K562 (cell line): ENCODE measurements at regions not wholly inside any gene's neighbourhood (a gene's known extent, or its start where the extent isn't known, plus 50 kb on each side); places are given as distances from the start of the nearest gene placed in this dataset.

Source experiments
- ATAC-seq: fragments of 200-7000 bp; cut with Tn5 transposase; 3 replicates; pipeline ENCODE4 v1.9.1; 2020; ENCODE audit warnings: moderate library complexity
- BruUV-seq: library from RNA; stranded (reverse); fragments of 400-500 nt; replicated peaks from 2 replicates; lab custom pipeline; 2021; lab: Mats Ljungman, UMichigan
- CTCF ChIA-PET: fragments of 300-600 bp; formaldehyde crosslinking; extraction: SDS; loops from one replicate; lab custom pipeline; 2021; ENCODE audit warnings: low intra/inter-chr PET ratio; lab: Yijun Ruan, JAX
- POLR2A ChIA-PET: fragments of 300-600, 350-650 bp; sonication (Branson Sonifier 250); formaldehyde crosslinking; extraction: SDS; loops from one replicate; lab custom pipeline; 2021; ENCODE audit warnings: antibody characterized with exemption, inconsistent platforms; lab: Yijun Ruan, JAX
- DNase-seq, 4 experiments: peaks; one replicate each; pipeline versions ENCODE4 v3.0.0 to v3.0.0-alpha.2; 2011 to 2018; ENCODE audit warnings: low spot score in 3 of 4, mixed read lengths in 3 of 4; ENCODE audit errors: extremely low read depth in 1 of 4
- FAIRE-seq: peaks from 2 replicates; lab custom pipeline; 2011; peaks lifted over from hg19 to GRCh38; lab: Jason Lieb, UNC
- H2AFZ ChIP-seq: 2 replicates; pipeline ENCODE4 v1.6.0; 2011; ENCODE audit warnings: low read depth, low read length, control low read depth, inconsistent platforms
- H3K27ac ChIP-seq: fragments of 200-600 bp; 3 replicates; pipeline ENCODE4 v1.8.0; 2011; ENCODE audit warnings: low read depth, mild to moderate bottlenecking, control low read depth, inconsistent platforms, low read length, moderate library complexity, mixed read lengths; ENCODE audit errors: extremely low read depth
- H3K27me3 ChIP-seq, 2 experiments: fragments of 300-600 bp in 1 of 2; 2 replicates in 1 of 2; 3 replicates in 1 of 2; pipeline versions ENCODE4 v1.6.0 to v1.8.0; 2011; ENCODE audit warnings: inconsistent platforms in 2 of 2, low read length in 2 of 2, mild to moderate bottlenecking in 1 of 2, mixed read lengths in 1 of 2, moderate library complexity in 1 of 2; ENCODE audit not compliant: control insufficient read depth in 2 of 2, insufficient read depth in 2 of 2
- H3K36me3 ChIP-seq: fragments of 300-600 bp; 3 replicates; pipeline ENCODE4 v1.8.0; 2011; ENCODE audit warnings: mild to moderate bottlenecking, low read length, inconsistent platforms; ENCODE audit not compliant: control insufficient read depth, insufficient read depth
- H3K4me1 ChIP-seq, 2 experiments: fragments of 200-600 bp in 1 of 2; replicated peaks in 1 of 2; 2 replicates in 1 of 2; 3 replicates in 1 of 2; pipeline versions ENCODE4 v1.5.1 to v1.8.0; 2011; ENCODE audit warnings: inconsistent platforms in 2 of 2, low read length in 2 of 2, mild to moderate bottlenecking in 1 of 2, mixed read lengths in 1 of 2, moderate library complexity in 1 of 2; ENCODE audit not compliant: control insufficient read depth in 2 of 2, insufficient read depth in 2 of 2
- H3K4me2 ChIP-seq: 2 replicates; pipeline ENCODE4 v1.6.1; 2011; ENCODE audit warnings: low read length, control low read depth, inconsistent platforms, mixed read lengths; ENCODE audit not compliant: insufficient read depth
- H3K4me3 ChIP-seq: fragments of 200-600 bp; sonication (generic), shearing (Covaris generic); 2 replicates; pipeline ENCODE4 v1.5.1; 2016; ENCODE audit warnings: control low read depth, inconsistent platforms
- H3K79me2 ChIP-seq: fragments of 200-600 bp; 3 replicates; pipeline ENCODE4 v1.8.0; 2011; ENCODE audit warnings: low read length, inconsistent platforms; ENCODE audit not compliant: control insufficient read depth, insufficient read depth
- H3K9ac ChIP-seq, 2 experiments: 2 replicates each; pipeline versions ENCODE4 v1.6.0 to v1.6.1; 2011; ENCODE audit warnings: low read depth in 2 of 2, low read length in 2 of 2, control low read depth in 1 of 2, inconsistent platforms in 1 of 2, mild to moderate bottlenecking in 1 of 2, mixed read lengths in 1 of 2; ENCODE audit not compliant: insufficient read depth in 1 of 2
- H3K9me1 ChIP-seq: one replicate; pipeline ENCODE4 v1.6.0; 2011; ENCODE audit warnings: inconsistent platforms, mild to moderate bottlenecking, low read length, moderate library complexity; ENCODE audit not compliant: control insufficient read depth, insufficient read depth
- H3K9me3 ChIP-seq: replicated peaks from 2 replicates; pipeline ENCODE4 v1.5.1; 2011; ENCODE audit warnings: low read depth, low read length, inconsistent platforms; ENCODE audit not compliant: control insufficient read depth, insufficient read depth
- H4K20me1 ChIP-seq: replicated peaks from 2 replicates; pipeline ENCODE4 v1.6.1; 2011; ENCODE audit warnings: low read length, inconsistent platforms, mixed read lengths; ENCODE audit not compliant: control insufficient read depth, insufficient read depth
- ASH1L ChIP-seq: fragments of 450-650 bp; IDR thresholded peaks from 2 replicates; pipeline ENCODE4 v1.6.1; 2018; ENCODE audit warnings: borderline replicate concordance, mild to moderate bottlenecking, low read depth; ENCODE audit not compliant: partially characterized antibody
- BRCA1 ChIP-seq, 2 experiments: fragments of 450-650 bp in 1 of 2; sonication (generic) in 1 of 2; formaldehyde crosslinking in 1 of 2; IDR thresholded peaks; 2 replicates each; pipeline versions ENCODE4 v1.5.0 to v1.6.1; 2017 to 2020; ENCODE audit warnings: mild to moderate bottlenecking in 1 of 2, missing genetic modification reagents in 1 of 2
- CHD4 ChIP-seq: fragments of 200-600 bp; sonication (generic); IDR thresholded peaks from 3 replicates; pipeline ENCODE4 v1.6.1; 2012; ENCODE audit warnings: low read depth, mild to moderate bottlenecking, mixed read lengths, low read length, inconsistent platforms; ENCODE audit not compliant: insufficient read depth, insufficient replicate concordance, poor library complexity, severe bottlenecking
- NR2F6 ChIP-seq: fragments of 450-650 bp; formaldehyde crosslinking; IDR thresholded peaks from 2 replicates; pipeline ENCODE4 v1.4.0; 2020; ENCODE audit warnings: mild to moderate bottlenecking
- POLR2AphosphoS5 ChIP-seq: IDR thresholded peaks from 2 replicates; pipeline ENCODE4 v1.6.1; 2011; ENCODE audit warnings: mild to moderate bottlenecking, low read depth, low read length, moderate library complexity; ENCODE audit not compliant: control insufficient read depth, insufficient read depth
- PRMT5 ChIP-seq: sonication (generic); formaldehyde crosslinking; IDR thresholded peaks from 2 replicates; pipeline ENCODE4 v1.5.0; 2020; ENCODE audit warnings: missing genetic modification reagents
- RCOR1 ChIP-seq, 2 experiments: IDR thresholded peaks; 2 replicates each; pipeline ENCODE4 v1.6.1; 2012; ENCODE audit warnings: low read depth in 2 of 2, low read length in 2 of 2, borderline replicate concordance in 1 of 2, improper control_type of control experiment in 1 of 2
- TAF9B ChIP-seq: fragments of 450-650 bp; IDR thresholded peaks from 2 replicates; pipeline ENCODE4 v1.6.1; 2018; ENCODE audit warnings: mild to moderate bottlenecking; ENCODE audit not compliant: partially characterized antibody
- WGBS: fragments of 100-300 bp; shearing (Covaris generic); methylation state at CpG from one replicate; pipeline ENCODE4 v1.1.6; 2016; ENCODE audit warnings: low coverage, mixed read lengths; ENCODE audit not compliant: insufficient coverage; ENCODE audit errors: missing lambda C conversion rate; 5-methylcytosine and 5-hydroxymethylcytosine counted together
- in situ Hi-C: fragments of 300-500 bp; cut with MboI; formaldehyde crosslinking; loops from 4 replicates; pipeline ENCODE4 v1.15.0; 2018; ENCODE audit warnings: inconsistent platforms, mixed read lengths
- intact Hi-C: fragments of 100-400 bp; cut with micrococcal nuclease; formaldehyde crosslinking; loops from 2 replicates; pipeline ENCODE4 v1.14.2; 2022
- TF ChIP-seq, protein P1 (sequence below): sonication (generic); formaldehyde crosslinking; IDR thresholded peaks from 2 replicates; pipeline ENCODE4 v1.8.1; 2023; ENCODE audit warnings: mild to moderate bottlenecking, missing genetic modification reagents
- TF ChIP-seq, protein P2 (sequence below): fragments of 450-650 bp; IDR thresholded peaks from 2 replicates; pipeline ENCODE4 v1.6.1; 2014; ENCODE audit warnings: low read depth, mild to moderate bottlenecking, moderate library complexity, borderline replicate concordance

DNA sequence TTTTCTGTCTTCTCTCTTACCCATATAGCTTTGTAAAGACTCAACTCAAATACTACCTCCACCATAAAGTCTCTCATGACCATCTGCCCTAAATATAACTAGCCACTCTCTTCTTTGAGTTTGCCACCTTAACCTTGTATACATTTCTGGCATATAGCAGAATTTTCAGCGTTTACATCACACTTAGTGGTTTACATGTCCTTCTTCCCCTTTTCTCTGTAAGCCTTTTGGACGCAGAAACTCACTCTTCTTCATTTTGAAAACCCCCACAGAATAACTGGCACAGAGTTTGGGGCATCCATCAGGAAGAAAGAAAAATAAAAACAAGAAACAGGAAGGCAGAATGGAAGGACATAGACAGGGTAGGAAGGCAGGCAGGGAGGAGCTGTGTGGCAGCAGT is 131.8 kb upstream of the DUSP10 start:
- Histone ChIP-seq H3K4me1 (no peaks in the 10 kb centered on the region), H3K27me3 (no peaks in the 10 kb centered on the region), H3K27ac (no peak overlapping the region), H3K9me1 (no peaks in the 10 kb centered on the region), H3K36me3 (no peaks in the 10 kb centered on the region), H3K9me3 (no peaks in the 10 kb centered on the region), H3K9ac (no peak overlapping the region), H3K4me3 (no peak overlapping the region), H4K20me1 (no peaks in the 10 kb centered on the region), H3K79me2 (no peaks in the 10 kb centered on the region), H2AFZ (no peak overlapping the region), H3K4me2 (no peak overlapping the region)
- DNase-seq (no peak), ATAC-seq (no peak), FAIRE-seq (no peak)
- in situ Hi-C loops, result no loop called here
- 0% methylated on average over 2 of the region's 2 CpGs for WGBS
- TF ChIP-seq BRCA1 (IDR thresholded peaks at IDR 0.05) (no peak), BRCA1 (CRISPR knock-in tag; IDR thresholded peaks at IDR 0.05) (no peak), NR2F6 (CRISPR knock-in tag) (no peak), ASH1L (no peak), CHD4 (no peak), PRMT5 (CRISPR knock-in tag) (no peak), POLR2AphosphoS5 (no peak), TAF9B (no peak), RCOR1 (IDR thresholded peaks at IDR 0.05; ENCODE audit: borderline replicate concordance in 1 of 2, low read depth in 2 of 2, low read length in 2 of 2) (no peak)
- TF ChIP-seq, protein P1, sequence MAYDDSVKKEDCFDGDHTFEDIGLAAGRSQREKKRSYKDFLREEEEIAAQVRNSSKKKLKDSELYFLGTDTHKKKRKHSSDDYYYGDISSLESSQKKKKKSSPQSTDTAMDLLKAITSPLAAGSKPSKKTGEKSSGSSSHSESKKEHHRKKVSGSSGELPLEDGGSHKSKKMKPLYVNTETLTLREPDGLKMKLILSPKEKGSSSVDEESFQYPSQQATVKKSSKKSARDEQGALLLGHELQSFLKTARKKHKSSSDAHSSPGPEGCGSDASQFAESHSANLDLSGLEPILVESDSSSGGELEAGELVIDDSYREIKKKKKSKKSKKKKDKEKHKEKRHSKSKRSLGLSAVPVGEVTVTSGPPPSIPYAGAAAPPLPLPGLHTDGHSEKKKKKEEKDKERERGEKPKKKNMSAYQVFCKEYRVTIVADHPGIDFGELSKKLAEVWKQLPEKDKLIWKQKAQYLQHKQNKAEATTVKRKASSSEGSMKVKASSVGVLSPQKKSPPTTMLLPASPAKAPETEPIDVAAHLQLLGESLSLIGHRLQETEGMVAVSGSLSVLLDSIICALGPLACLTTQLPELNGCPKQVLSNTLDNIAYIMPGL (CRISPR knock-in tag), result no peak
- TF ChIP-seq, protein P2, sequence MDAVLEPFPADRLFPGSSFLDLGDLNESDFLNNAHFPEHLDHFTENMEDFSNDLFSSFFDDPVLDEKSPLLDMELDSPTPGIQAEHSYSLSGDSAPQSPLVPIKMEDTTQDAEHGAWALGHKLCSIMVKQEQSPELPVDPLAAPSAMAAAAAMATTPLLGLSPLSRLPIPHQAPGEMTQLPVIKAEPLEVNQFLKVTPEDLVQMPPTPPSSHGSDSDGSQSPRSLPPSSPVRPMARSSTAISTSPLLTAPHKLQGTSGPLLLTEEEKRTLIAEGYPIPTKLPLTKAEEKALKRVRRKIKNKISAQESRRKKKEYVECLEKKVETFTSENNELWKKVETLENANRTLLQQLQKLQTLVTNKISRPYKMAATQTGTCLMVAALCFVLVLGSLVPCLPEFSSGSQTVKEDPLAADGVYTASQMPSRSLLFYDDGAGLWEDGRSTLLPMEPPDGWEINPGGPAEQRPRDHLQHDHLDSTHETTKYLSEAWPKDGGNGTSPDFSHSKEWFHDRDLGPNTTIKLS, result no peak
- ChIA-PET CTCF (no interaction called here), POLR2A (interaction anchor here (0.6 kb wide), 1 partner anchor 261 kb away, joined by 3 read pairs; no protein-coding TSS in a partner anchor)
- BruUV-seq, result no TSS peak
- intact Hi-C loops, result no loop called here
